SK-N-SH treated with all-trans-retinoic acid at 6 μM for 48 hours (cell line): ENCODE measurements at regions not wholly inside any gene's neighbourhood (a gene's known extent, or its start where the extent isn't known, plus 50 kb on each side); places are given as distances from the start of the nearest gene placed in this dataset.

Source experiments
- ATAC-seq: fragments of 200-7000 bp; cut with Tn5 transposase; 3 replicates; pipeline ENCODE4 v1.9.1; 2020; ENCODE audit warnings: mild to moderate bottlenecking, moderate library complexity
- ARNTL ChIP-seq: fragments of 450-650 bp; formaldehyde crosslinking; IDR thresholded peaks from 2 replicates; pipeline ENCODE4 v1.5.0; 2020; ENCODE audit warnings: low read depth, mild to moderate bottlenecking, moderate library complexity, borderline replicate concordance
- BACH2 ChIP-seq: fragments of 250-450 bp; sonication (Bioruptor Pico); IDR thresholded peaks from 2 replicates; pipeline ENCODE4 v1.9.0; 2021; ENCODE audit warnings: mild to moderate bottlenecking, borderline replicate concordance
- CREB5 ChIP-seq: fragments of 250-450 bp; sonication (Bioruptor Pico); IDR thresholded peaks from 2 replicates; pipeline ENCODE4 v1.5.1; 2020; ENCODE audit warnings: low read depth, mild to moderate bottlenecking, moderate library complexity
- CSRNP3 ChIP-seq: fragments of 250-450 bp; sonication (Bioruptor Pico); IDR thresholded peaks from 2 replicates; pipeline ENCODE4 v1.5.1; 2021; ENCODE audit warnings: mild to moderate bottlenecking, moderate library complexity
- ESRRG ChIP-seq: fragments of 250-450 bp; sonication (Bioruptor Pico); IDR thresholded peaks from 2 replicates; pipeline ENCODE4 v1.6.1; 2021; ENCODE audit warnings: mild to moderate bottlenecking
- GLIS3 ChIP-seq: fragments of 250-450 bp; sonication (Bioruptor Pico); IDR thresholded peaks from 2 replicates; pipeline ENCODE4 v1.5.0; 2020; ENCODE audit warnings: mild to moderate bottlenecking, moderate library complexity
- ISL1 ChIP-seq: fragments of 250-450 bp; sonication (Bioruptor Pico); IDR thresholded peaks from 2 replicates; pipeline ENCODE4 v2.1.2; 2022; ENCODE audit warnings: mild to moderate bottlenecking, moderate library complexity
- OSR1 ChIP-seq: fragments of 250-450 bp; sonication (Bioruptor Pico); IDR thresholded peaks from 2 replicates; pipeline ENCODE4 v1.8.0; 2022; ENCODE audit warnings: moderate library complexity, mild to moderate bottlenecking, inconsistent platforms
- PPARA ChIP-seq: fragments of 250-450 bp; sonication (Bioruptor Pico); IDR thresholded peaks from 2 replicates; pipeline ENCODE4 v1.5.0; 2020; ENCODE audit warnings: mild to moderate bottlenecking, borderline replicate concordance
- RARB ChIP-seq: fragments of 250-450 bp; sonication (Bioruptor Pico); IDR thresholded peaks from 2 replicates; pipeline ENCODE4 v1.8.0; 2021; ENCODE audit warnings: mild to moderate bottlenecking, moderate library complexity
- SNAI2 ChIP-seq: fragments of 250-450 bp; sonication (Bioruptor Pico); IDR thresholded peaks from 2 replicates; pipeline ENCODE4 v1.5.0; 2020; ENCODE audit warnings: mild to moderate bottlenecking, moderate library complexity
- TCF4 ChIP-seq: fragments of 250-450 bp; sonication (Bioruptor Pico); IDR thresholded peaks from 2 replicates; pipeline ENCODE4 v1.8.0; 2021; ENCODE audit warnings: mild to moderate bottlenecking, moderate library complexity, borderline replicate concordance
- TSHZ2 ChIP-seq: fragments of 250-450 bp; sonication (Bioruptor Pico); IDR thresholded peaks from 2 replicates; pipeline ENCODE4 v1.5.0; 2020; ENCODE audit warnings: mild to moderate bottlenecking, moderate library complexity
- ZC3H10 ChIP-seq: fragments of 250-450 bp; sonication (Bioruptor Pico); IDR thresholded peaks from 2 replicates; pipeline ENCODE4 v1.5.1; 2021; ENCODE audit warnings: mild to moderate bottlenecking, moderate library complexity
- ZFP3 ChIP-seq: fragments of 250-450 bp; sonication (Bioruptor Pico); IDR thresholded peaks from 2 replicates; pipeline ENCODE4 v1.5.0; 2020; ENCODE audit warnings: mild to moderate bottlenecking, moderate library complexity
- ZFP30 ChIP-seq: fragments of 450-650 bp; formaldehyde crosslinking; IDR thresholded peaks from 2 replicates; pipeline ENCODE4 v1.5.0; 2022; ENCODE audit warnings: mild to moderate bottlenecking, moderate library complexity
- ZNF565 ChIP-seq: fragments of 450-650 bp; formaldehyde crosslinking; conservative IDR thresholded peaks from 2 replicates; pipeline ENCODE4 v1.5.0; 2020; ENCODE audit warnings: low read depth, mild to moderate bottlenecking, moderate library complexity
- ZNF70 ChIP-seq: fragments of 450-650 bp; formaldehyde crosslinking; IDR thresholded peaks from 2 replicates; pipeline ENCODE4 v1.5.0; 2020; ENCODE audit warnings: mild to moderate bottlenecking, moderate library complexity
- ZNF8 ChIP-seq: fragments of 450-650 bp; formaldehyde crosslinking; IDR thresholded peaks from 2 replicates; pipeline ENCODE4 v1.5.0; 2020; ENCODE audit warnings: mild to moderate bottlenecking, moderate library complexity
- TF ChIP-seq, protein P1 (sequence below): fragments of 250-450 bp; sonication (Bioruptor Pico); IDR thresholded peaks from 2 replicates; pipeline ENCODE4 v1.8.0; 2021; ENCODE audit warnings: low read depth, mild to moderate bottlenecking, moderate library complexity, borderline replicate concordance

DNA sequence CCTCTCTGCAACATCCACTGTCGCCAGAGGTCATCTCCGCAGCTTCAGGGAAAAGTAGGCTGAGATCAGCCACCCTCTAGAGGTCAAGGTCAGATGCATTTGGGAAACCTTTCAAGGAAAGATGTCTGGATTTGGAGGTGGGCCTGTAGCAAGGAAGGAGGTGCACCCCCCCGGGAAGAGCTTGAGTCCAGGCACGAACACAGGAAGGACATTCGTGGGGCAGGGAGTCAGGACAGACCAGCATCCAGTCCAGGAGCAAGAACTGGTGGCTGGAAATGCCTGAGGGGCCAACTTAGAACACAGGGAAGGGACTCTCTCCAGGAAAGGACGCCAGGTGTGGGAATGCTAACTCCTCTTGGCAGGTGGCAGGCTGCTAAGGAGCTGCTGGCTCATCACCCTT, 614.1 kb upstream of the MGMT start:
- no peak for ATAC-seq
- no peak for TF ChIP-seq BACH2 (CRISPR knock-in tag)
- no peak for TF ChIP-seq CSRNP3
- no peak for TF ChIP-seq ZNF565 (CRISPR knock-in tag)
- TF ChIP-seq, all 23 proteins: peak for 0

- TF ChIP-seq ESRRG (CRISPR knock-in tag) (no peak), RARB (no peak), SNAI2 (no peak), ARNTL (CRISPR knock-in tag) (no peak), PPARA (CRISPR knock-in tag) (no peak), ZFP30 (CRISPR knock-in tag) (no peak)
- no peak for ATAC-seq
Measured at GRCh38 chr10:128853537-128853936, 613.5 kb upstream of the MGMT start.

DNA sequence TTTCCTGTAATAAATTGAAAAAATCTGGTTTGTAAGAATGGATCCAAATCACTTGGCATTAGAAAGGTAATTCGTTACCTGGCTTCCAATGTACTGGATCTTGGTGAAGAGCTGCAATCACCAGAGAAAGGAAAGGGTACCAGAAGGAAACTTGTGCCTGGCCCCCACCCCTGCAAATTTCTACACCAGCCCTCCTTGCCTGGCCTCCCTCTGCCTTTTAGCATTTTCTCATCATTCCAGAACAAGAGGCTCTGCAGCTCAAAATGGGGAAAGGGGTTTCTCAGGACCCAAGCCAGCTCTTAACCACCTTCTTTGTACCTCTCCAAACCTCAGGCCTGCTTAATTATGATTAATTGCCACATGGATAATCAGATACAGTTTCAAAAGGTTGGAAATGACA, 612.8 kb upstream of the MGMT start:
- TF ChIP-seq TSHZ2 (CRISPR knock-in tag), result no peak
- TF ChIP-seq ZNF8 (CRISPR knock-in tag), result no peak
- TF ChIP-seq RARB, result no peak
- no peak for TF ChIP-seq ZFP30 (CRISPR knock-in tag)
- TF ChIP-seq ZNF70 (CRISPR knock-in tag), result no peak
- no peak for TF ChIP-seq BACH2 (CRISPR knock-in tag)
- no peak for TF ChIP-seq PPARA (CRISPR knock-in tag)
- TF ChIP-seq TCF4, result no peak
- TF ChIP-seq ZFP3 (CRISPR knock-in tag), result no peak
- no peak for TF ChIP-seq CSRNP3
- TF ChIP-seq ZC3H10 (CRISPR knock-in tag), result no peak
- no peak for TF ChIP-seq GLIS3 (CRISPR knock-in tag)
- TF ChIP-seq, protein P1, sequence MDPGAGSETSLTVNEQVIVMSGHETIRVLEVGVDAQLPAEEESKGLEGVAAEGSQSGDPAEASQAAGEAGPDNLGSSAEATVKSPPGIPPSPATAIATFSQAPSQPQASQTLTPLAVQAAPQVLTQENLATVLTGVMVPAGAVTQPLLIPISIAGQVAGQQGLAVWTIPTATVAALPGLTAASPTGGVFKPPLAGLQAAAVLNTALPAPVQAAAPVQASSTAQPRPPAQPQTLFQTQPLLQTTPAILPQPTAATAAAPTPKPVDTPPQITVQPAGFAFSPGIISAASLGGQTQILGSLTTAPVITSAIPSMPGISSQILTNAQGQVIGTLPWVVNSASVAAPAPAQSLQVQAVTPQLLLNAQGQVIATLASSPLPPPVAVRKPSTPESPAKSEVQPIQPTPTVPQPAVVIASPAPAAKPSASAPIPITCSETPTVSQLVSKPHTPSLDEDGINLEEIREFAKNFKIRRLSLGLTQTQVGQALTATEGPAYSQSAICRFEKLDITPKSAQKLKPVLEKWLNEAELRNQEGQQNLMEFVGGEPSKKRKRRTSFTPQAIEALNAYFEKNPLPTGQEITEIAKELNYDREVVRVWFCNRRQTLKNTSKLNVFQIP (CRISPR knock-in tag), result no peak
- TF ChIP-seq ARNTL (CRISPR knock-in tag), result no peak
- TF ChIP-seq CREB5, result no peak
- TF ChIP-seq, all 23 proteins: peak for 0
- no peak for ATAC-seq

DNA sequence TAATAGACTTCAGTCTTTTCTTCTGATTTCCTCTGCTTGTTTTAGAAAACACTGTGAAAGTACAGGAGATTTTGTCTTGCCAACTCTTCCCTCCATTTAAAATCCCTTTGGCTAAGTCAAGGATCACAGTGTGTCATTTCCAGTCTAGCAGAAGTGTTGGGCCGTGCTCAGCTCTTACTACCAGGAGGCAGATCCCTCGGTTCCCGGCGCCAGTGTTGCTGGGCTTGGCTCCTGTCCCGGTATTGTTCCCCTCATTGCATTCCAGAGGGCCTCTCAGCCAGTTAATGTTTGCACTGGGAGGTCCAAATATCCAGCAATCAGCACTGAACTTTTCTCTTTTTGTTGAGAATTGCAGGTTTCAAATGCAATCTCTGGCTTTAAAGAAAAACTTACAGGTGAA, 612.1 kb upstream of the MGMT start:
- ATAC-seq, result no peak

More for the DNA sequence above, 612.1 kb upstream of the MGMT start:
- TF ChIP-seq ISL1 (CRISPR knock-in tag) (0 out of 2 replicates have a peak, but pooled peaks have one; percentile 29), OSR1 (CRISPR knock-in tag) (no peak)
